ENCODE measurements at regions not wholly inside any gene's neighbourhood (a gene's known extent, or its start where the extent isn't known, plus 50 kb on each side); places are given as distances from the start of the nearest gene placed in this dataset.

GRCh38 chr4:185875316-185875907, 63.4 kb upstream of the SORBS2 start:
- WGBS, 5 donors, result 84 to 91% (median 85%) methylated on average over 6 of the region's 6 CpGs
- no peaks in the 10 kb centered on the region for H3K36me3 ChIP-seq
- H3K9me3 ChIP-seq, result no peaks in the 10 kb centered on the region
- no peak overlapping the region for H3K27ac ChIP-seq
- peaks cover 0 to 3% (median under 1%) of the 10 kb centered on the region in 4 donors for H3K4me1 ChIP-seq
- H3K27me3 ChIP-seq, result no peaks in the 10 kb centered on the region
- no peak overlapping the region for H3K4me3 ChIP-seq
- DNase-seq, result no peak
- intact Hi-C loops (cut with DNase I; ENCODE audit: low total_unique reads), result no loop called here
- TF ChIP-seq CTCF (IDR thresholded peaks at IDR 0.05) (no peak), POLR2AphosphoS5 (IDR thresholded peaks at IDR 0.05) (no peak), POLR2A (IDR thresholded peaks at IDR 0.05) (no peak), EP300 (IDR thresholded peaks at IDR 0.05) (no peak)

GRCh38 chr4:185878633-185879032, 66.6 kb upstream of the SORBS2 start:
- Histone ChIP-seq H3K4me3 (no peak overlapping the region), H3K27me3 (no peaks in the 10 kb centered on the region), H3K36me3 (no peaks in the 10 kb centered on the region), H3K4me1 (peaks cover 0 to 5% (median 1%) of the 10 kb centered on the region in 4 donors), H3K9me3 (no peaks in the 10 kb centered on the region), H3K27ac (no peak overlapping the region)
- intact Hi-C loops (cut with DNase I; ENCODE audit: low total_unique reads), result no loop called here
- 91 to 93% (median 91%) methylated on average over 14 of the region's 14 CpGs for WGBS, 5 donors
- no peak for TF ChIP-seq CTCF (IDR thresholded peaks at IDR 0.05)
- TF ChIP-seq POLR2A (IDR thresholded peaks at IDR 0.05), result no peak
- TF ChIP-seq EP300 (IDR thresholded peaks at IDR 0.05), result no peak
- TF ChIP-seq POLR2AphosphoS5 (IDR thresholded peaks at IDR 0.05), result no peak
- DNase-seq, result no peak

GRCh38 chr4:185879666-185880312, 67.8 kb upstream of the SORBS2 start:
- WGBS, 5 donors, result 84 to 87% (median 84%) methylated on average over 18 of the region's 18 CpGs
- TF ChIP-seq EP300 (IDR thresholded peaks at IDR 0.05) (no peak), CTCF (IDR thresholded peaks at IDR 0.05) (no peak)

GRCh38 chr4:185880571-185880970, 68.6 kb upstream of the SORBS2 start:
- H3K9me3 ChIP-seq, result no peaks in the 10 kb centered on the region
- peak overlapping the region in 1 of 5 donors; percentile 50 for H3K27ac ChIP-seq
- no peak overlapping the region for H3K4me3 ChIP-seq
- peaks cover 0 to 5% (median 1%) of the 10 kb centered on the region in 4 donors for H3K4me1 ChIP-seq
- peak in 1 of 2 donors; percentile 54 for DNase-seq
- no peaks in the 10 kb centered on the region for H3K27me3 ChIP-seq
- WGBS, 5 donors, result 25 to 51% (median 39%) methylated on average over 3 of the region's 3 CpGs
- intact Hi-C loops (cut with DNase I; ENCODE audit: low total_unique reads), result no loop called here
- TF ChIP-seq EP300 (IDR thresholded peaks at IDR 0.05), result no peak
- no peak for TF ChIP-seq CTCF (IDR thresholded peaks at IDR 0.05)
- no peak for TF ChIP-seq POLR2AphosphoS5 (IDR thresholded peaks at IDR 0.05)
- TF ChIP-seq POLR2A (IDR thresholded peaks at IDR 0.05), result no peak
- H3K36me3 ChIP-seq, result no peaks in the 10 kb centered on the region

More at GRCh38 chr4:185879666-185880312, 67.8 kb upstream of the SORBS2 start:
- intact Hi-C loops (cut with DNase I; ENCODE audit: low total_unique reads), result no loop called here
- no peaks in the 10 kb centered on the region for H3K27me3 ChIP-seq
- no peak for DNase-seq
- no peaks in the 10 kb centered on the region for H3K36me3 ChIP-seq
- H3K27ac ChIP-seq, result no peak overlapping the region
- no peak overlapping the region for H3K4me3 ChIP-seq
- no peaks in the 10 kb centered on the region for H3K9me3 ChIP-seq
- H3K4me1 ChIP-seq, result peaks cover 0 to 5% (median 1%) of the 10 kb centered on the region in 4 donors
